Suprapubic skin (tissue), 4 donors: ENCODE measurements at regions not wholly inside any gene's neighbourhood (a gene's known extent, or its start where the extent isn't known, plus 50 kb on each side); places are given as distances from the start of the nearest gene placed in this dataset.

Experiments used
- EP300 ChIP-seq: sonication (generic); formaldehyde crosslinking; IDR thresholded peaks from one replicate; pipeline ENCODE4 v1.6.1; 2017; ENCODE audit warnings: antibody characterized with exemption
- POLR2AphosphoS5 ChIP-seq, 3 donors: sonication (generic); formaldehyde crosslinking; IDR thresholded peaks; one replicate each; pipeline ENCODE4 v1.6.1; 2017; ENCODE audit warnings: antibody characterized with exemption in 3 of 3
- TF ChIP-seq, protein P1 (sequence below), 2 donors: fragments of 200-600 bp in 1 of 2; fragments of 450-650 bp in 1 of 2; sonication (generic) in 1 of 2; IDR thresholded peaks; one replicate each; pipeline ENCODE4 v1.5.1; 2016 to 2019; ENCODE audit warnings: antibody characterized with exemption in 2 of 2, mild to moderate bottlenecking in 1 of 2, moderate library complexity in 1 of 2

DNA sequence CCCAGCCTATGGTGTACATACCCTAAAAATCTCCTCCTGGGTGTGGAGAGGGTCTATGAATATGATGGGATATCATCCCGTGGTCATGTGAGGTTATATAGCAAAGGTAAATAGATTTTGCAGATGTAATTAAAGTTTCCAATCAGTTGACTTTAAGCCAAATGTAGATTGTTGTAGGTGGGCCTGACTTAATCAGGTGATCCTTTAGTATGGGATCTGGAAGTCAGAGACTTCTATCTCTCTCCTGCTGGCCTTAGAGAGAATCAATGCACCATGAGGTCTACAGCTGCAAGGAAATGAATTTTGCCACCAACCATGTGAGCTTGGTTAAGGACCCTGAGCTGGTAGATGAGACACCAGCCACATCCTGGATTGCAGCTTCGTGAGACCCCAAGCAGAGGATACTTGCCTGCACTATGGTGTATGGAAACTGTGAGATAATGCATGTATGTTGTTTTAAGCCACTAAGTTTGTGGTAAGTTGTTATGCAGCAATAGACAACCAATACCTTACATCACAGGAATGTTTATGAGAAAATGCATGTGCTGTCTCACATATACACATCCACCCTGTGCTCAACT is 137.1 kb upstream of the SLC6A11 start:
- TF ChIP-seq POLR2AphosphoS5 (IDR thresholded peaks at IDR 0.05) (no peak), EP300 (no peak)
- TF ChIP-seq, protein P1, sequence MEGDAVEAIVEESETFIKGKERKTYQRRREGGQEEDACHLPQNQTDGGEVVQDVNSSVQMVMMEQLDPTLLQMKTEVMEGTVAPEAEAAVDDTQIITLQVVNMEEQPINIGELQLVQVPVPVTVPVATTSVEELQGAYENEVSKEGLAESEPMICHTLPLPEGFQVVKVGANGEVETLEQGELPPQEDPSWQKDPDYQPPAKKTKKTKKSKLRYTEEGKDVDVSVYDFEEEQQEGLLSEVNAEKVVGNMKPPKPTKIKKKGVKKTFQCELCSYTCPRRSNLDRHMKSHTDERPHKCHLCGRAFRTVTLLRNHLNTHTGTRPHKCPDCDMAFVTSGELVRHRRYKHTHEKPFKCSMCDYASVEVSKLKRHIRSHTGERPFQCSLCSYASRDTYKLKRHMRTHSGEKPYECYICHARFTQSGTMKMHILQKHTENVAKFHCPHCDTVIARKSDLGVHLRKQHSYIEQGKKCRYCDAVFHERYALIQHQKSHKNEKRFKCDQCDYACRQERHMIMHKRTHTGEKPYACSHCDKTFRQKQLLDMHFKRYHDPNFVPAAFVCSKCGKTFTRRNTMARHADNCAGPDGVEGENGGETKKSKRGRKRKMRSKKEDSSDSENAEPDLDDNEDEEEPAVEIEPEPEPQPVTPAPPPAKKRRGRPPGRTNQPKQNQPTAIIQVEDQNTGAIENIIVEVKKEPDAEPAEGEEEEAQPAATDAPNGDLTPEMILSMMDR (IDR thresholded peaks at IDR 0.05) = no peak
